Activated naive CD4-positive, alpha-beta T cell treated with anti-CD3 and anti-CD28 coated beads for 36 hours (primary cell): ENCODE measurements at regions not wholly inside any gene's neighbourhood (a gene's known extent, or its start where the extent isn't known, plus 50 kb on each side); places are given as distances from the start of the nearest gene placed in this dataset.
"Not testable (repeated sequence)": the region's sequence is repeated elsewhere in the genome, so short reads cannot be mapped to it uniquely, and the experiment has no call there.

Source experiments
- CTCF ChIA-PET: fragments of 350-600 bp; sonication (Branson Sonifier 250); formaldehyde crosslinking; loops from one replicate; lab custom pipeline; 2021; ENCODE audit warnings: antibody characterized with exemption; lab: Charles Lee
- DNase-seq: peaks from one replicate; pipeline ENCODE4 v3.0.0-alpha.2; 2020
- H3K27ac Mint-ChIP-seq: one replicate; pipeline ENCODE4 v1.8.0; 2021; ENCODE audit warnings: mild to moderate bottlenecking, mixed read lengths
- H3K27me3 Mint-ChIP-seq: one replicate; pipeline ENCODE4 v1.8.0; 2021; ENCODE audit warnings: low read depth, mixed read lengths
- H3K36me3 Mint-ChIP-seq: one replicate; pipeline ENCODE4 v1.8.0; 2021; ENCODE audit warnings: low read depth, mixed read lengths
- H3K4me1 Mint-ChIP-seq: one replicate; pipeline ENCODE4 v1.8.0; 2021; ENCODE audit warnings: low read depth, mixed read lengths
- H3K4me3 Mint-ChIP-seq: one replicate; pipeline ENCODE4 v1.8.0; 2021; ENCODE audit warnings: mild to moderate bottlenecking, moderate library complexity, mixed read lengths
- H3K9me3 Mint-ChIP-seq: one replicate; pipeline ENCODE4 v1.8.0; 2021; ENCODE audit warnings: mixed read lengths
- intact Hi-C: fragments of 100-400 bp; cut with micrococcal nuclease; formaldehyde crosslinking; loops from one replicate; pipeline ENCODE4 v1.15.1; 2023

DNA sequence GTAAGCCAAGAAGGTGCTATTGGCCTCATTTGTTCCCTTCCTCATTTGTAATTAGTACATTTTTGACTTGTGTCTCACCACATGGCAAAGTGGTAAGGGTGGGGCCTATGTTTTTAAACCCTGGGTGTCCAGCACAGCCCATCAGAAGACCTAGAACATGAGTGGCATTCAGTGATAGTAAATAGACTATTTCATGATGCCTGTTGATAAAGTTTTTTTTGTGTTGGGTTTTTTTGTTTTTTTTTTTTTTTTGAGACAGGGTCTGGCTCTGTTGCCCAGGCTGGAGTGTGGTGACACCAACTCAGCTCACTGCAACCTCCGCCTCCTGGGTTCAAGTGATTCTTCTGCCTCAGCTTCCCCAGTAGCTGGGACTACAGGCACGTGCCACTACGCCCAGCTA lies 74.8 kb downstream of the DOP1B start:
- intact Hi-C loops = loop anchor here (5.0 kb wide), 1 partner anchor 91 kb away; the partner anchor contains the start of gene MORC3
- CTCF ChIA-PET = interaction anchor here (0.6 kb wide), 1 partner anchor 19 kb away, joined by 3 read pairs; no protein-coding TSS in a partner anchor
- H3K36me3 Mint-ChIP-seq = not testable (repeated sequence)

DNA sequence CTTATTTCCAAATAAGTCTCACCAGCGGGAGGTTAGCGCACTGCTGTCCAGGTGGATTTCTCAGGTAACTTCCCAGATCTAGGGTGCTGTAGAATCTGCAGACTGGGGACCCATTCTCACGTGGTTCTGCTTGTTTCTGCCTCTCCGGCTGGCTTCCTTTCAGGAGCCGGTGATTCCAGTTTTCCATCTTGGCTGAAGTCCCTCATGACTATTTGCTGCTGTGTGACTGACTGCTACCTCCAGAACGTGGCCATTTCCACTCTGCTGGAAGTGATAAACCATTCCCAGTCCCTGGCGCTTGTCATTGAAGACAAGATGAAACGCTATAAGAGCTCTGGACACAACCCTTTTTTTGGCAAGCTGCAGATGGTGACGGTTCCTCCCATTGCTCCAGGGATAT lies 76.0 kb downstream of the DOP1B start:
- CTCF ChIA-PET = no interaction called here
- peaks cover 15% of the 10 kb centered on the region for H3K4me1 Mint-ChIP-seq
- no peaks in the 10 kb centered on the region for H3K9me3 Mint-ChIP-seq
- DNase-seq = no peak
- H3K36me3 Mint-ChIP-seq = peaks cover 3% of the 10 kb centered on the region
- intact Hi-C loops = loop anchor here (5.0 kb wide), 1 partner anchor 90 kb away; the partner anchor contains the start of gene MORC3
- H3K27me3 Mint-ChIP-seq = no peaks in the 10 kb centered on the region
- no peak overlapping the region for H3K27ac Mint-ChIP-seq
- H3K4me3 Mint-ChIP-seq = no peak overlapping the region

More for the DNA sequence above, 74.8 kb downstream of the DOP1B start:
- not testable (repeated sequence) for H3K4me3 Mint-ChIP-seq, DNase-seq, H3K9me3 Mint-ChIP-seq, H3K27ac Mint-ChIP-seq, H3K27me3 Mint-ChIP-seq
- H3K4me1 Mint-ChIP-seq = peaks cover 15% of the 10 kb centered on the region

DNA sequence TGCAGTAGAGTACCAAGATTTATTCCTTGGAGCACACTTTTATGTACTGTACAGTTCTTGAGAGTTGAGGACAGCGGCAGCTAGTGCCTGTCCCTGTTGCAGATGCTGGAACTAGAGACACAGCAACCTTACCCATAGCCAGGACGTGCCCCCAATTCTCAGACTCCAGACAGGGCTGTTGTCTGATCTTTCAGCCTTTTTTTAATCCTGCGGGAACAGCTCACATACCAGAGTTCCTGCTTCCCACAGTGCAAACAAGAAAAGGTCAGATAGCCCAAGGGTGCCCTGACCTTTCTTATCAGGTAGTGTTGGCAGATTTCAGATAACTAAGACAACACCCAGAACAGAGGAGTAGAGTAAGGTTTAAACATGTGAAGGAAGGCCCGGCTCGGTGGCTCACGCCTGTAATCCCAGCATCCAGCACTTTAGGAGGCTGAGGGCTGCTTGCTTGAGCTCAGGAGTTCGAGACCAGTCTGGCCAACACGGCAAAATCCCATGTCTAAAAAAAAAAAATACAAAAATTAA lies 78.5 kb downstream of the DOP1B start:
- H3K4me1 Mint-ChIP-seq = peaks cover 15% of the 10 kb centered on the region
- H3K27me3 Mint-ChIP-seq = no peaks in the 10 kb centered on the region
- no peak overlapping the region for H3K27ac Mint-ChIP-seq
- CTCF ChIA-PET = interaction anchor here (0.6 to 0.8 kb wide), 4 partner anchors 11 to 453 kb away, joined by 3 read pairs; no protein-coding TSS in a partner anchor
- peaks cover 5% of the 10 kb centered on the region for H3K36me3 Mint-ChIP-seq
- DNase-seq = no peak
- intact Hi-C loops = no loop called here
- H3K4me3 Mint-ChIP-seq = no peak overlapping the region
- H3K9me3 Mint-ChIP-seq = no peaks in the 10 kb centered on the region

DNA sequence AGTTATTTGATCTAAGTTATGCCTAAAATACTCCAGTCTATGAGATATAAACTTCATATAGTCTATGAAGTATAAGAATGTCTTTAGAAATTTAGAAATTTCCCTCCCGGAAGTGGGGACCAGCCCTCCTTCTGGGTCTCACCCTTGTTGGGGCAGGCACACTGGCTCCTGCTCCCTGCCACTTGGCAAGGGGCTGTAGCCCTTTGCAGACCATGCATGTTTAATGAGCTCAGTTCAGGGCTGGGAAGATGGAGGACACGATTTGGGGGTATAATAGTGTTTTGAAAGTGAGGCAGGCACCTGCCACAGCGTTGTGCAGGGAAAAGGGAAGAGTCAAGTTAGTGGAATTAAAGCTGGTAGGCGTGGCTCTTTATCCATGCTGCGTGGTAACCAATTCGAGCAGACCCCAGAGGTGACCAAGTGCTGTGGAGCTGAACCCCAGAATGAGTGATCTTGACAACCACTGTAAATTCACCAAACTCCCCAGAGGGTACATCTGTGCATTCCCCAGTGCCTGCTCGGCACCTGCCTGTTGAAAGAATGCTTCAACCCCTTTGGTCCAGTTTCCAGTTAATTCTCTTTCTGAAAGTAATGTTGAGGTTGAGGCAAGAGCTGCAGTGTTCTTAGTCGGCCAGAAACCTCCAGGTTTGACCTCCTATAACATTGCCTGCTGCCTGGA lies 79.6 kb downstream of the DOP1B start:
- H3K4me3 Mint-ChIP-seq = no peak overlapping the region
- H3K36me3 Mint-ChIP-seq = peaks cover 6% of the 10 kb centered on the region
- no peak overlapping the region for H3K27ac Mint-ChIP-seq
- H3K9me3 Mint-ChIP-seq = no peaks in the 10 kb centered on the region
- H3K27me3 Mint-ChIP-seq = no peaks in the 10 kb centered on the region
- intact Hi-C loops = no loop called here
- CTCF ChIA-PET = no interaction called here
- no peak for DNase-seq
- peaks cover 15% of the 10 kb centered on the region for H3K4me1 Mint-ChIP-seq

DNA sequence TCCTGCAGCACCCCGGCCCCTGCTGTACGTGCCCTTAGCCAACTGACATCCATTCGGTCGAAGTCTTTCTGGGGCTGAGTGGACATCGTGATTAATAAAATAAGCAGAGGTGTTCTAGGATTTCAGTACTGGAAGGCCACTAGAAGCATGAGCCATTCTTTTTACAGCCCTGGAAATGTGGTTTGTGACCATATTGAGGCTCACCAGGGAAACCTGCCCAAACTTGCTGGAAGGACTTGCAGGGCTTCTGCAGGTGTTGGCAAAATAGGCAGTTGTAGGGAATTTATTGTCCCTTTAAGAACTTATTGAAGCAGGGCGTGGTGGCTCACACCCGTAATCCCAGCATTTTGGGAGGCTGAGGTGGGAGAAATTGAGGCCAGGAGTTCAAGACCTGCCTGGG lies 80.8 kb downstream of the DOP1B start:
- H3K9me3 Mint-ChIP-seq = no peaks in the 10 kb centered on the region
- H3K4me3 Mint-ChIP-seq = no peak overlapping the region
- peaks cover 6% of the 10 kb centered on the region for H3K36me3 Mint-ChIP-seq
- no peak for DNase-seq
- H3K27ac Mint-ChIP-seq = no peak overlapping the region
- H3K27me3 Mint-ChIP-seq = no peaks in the 10 kb centered on the region
- H3K4me1 Mint-ChIP-seq = peaks cover 15% of the 10 kb centered on the region
- intact Hi-C loops = no loop called here
- CTCF ChIA-PET = no interaction called here

DNA sequence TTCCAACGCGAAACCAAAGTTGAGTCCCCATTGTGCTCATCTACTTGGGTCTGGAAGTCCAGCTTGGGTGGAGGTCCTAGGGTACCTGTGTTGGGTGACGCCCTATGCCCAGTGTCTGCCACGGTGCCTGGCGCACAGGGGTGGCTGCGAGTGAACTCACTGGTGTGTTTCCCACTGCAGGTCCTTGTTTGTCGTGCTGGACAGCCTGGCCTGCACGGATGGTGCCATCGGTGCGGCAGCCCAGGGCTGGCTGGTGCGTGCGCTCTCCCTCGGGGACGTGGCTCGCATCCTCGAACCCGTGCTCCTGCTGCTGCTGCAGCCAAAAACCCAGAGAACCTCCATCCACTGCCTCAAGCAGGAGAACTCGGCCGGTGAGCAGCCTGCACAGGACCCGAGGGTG lies 80.4 kb upstream of the MORC3 start:
- Mint-ChIP-seq H3K27me3 (no peaks in the 10 kb centered on the region), H3K4me1 (peaks cover 2% of the 10 kb centered on the region), H3K27ac (no peak overlapping the region), H3K9me3 (no peaks in the 10 kb centered on the region), H3K4me3 (no peak overlapping the region), H3K36me3 (peaks cover 6% of the 10 kb centered on the region)
- intact Hi-C loops = no loop called here
- CTCF ChIA-PET = interaction anchor here (0.6 kb wide), 1 partner anchor 806 kb away, joined by 3 read pairs; no protein-coding TSS in a partner anchor
- DNase-seq = no peak

DNA sequence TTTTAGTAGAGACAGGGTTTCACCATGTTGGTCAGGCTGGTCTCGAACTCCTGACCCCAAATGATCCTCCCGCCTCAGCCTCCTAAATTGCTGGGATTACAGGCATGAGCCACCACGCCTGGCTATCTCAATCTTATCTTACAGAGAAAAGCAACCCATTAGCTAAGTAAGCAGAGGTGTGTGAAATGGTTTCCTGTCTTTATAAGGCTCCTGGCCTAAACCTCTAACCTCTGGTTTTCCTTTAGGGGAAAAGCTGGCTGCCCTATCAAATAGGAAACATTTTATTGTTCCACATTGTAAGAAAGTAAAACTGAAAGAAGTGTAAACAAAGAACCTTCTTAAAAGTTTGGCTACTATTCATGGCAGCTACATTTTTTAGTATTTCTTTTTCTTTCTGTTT lies 78.3 kb upstream of the MORC3 start:
- Mint-ChIP-seq H3K27ac (no peak overlapping the region), H3K9me3 (no peaks in the 10 kb centered on the region), H3K36me3 (peaks cover 8% of the 10 kb centered on the region), H3K4me1 (peaks cover 2% of the 10 kb centered on the region), H3K4me3 (no peak overlapping the region), H3K27me3 (no peaks in the 10 kb centered on the region)
- intact Hi-C loops = no loop called here
- no peak for DNase-seq
- CTCF ChIA-PET = interaction anchor here (0.7 to 1.2 kb wide), 3 partner anchors 17 to 100 kb away, joined by 3 to 4 read pairs (median 4); no protein-coding TSS in a partner anchor

DNA sequence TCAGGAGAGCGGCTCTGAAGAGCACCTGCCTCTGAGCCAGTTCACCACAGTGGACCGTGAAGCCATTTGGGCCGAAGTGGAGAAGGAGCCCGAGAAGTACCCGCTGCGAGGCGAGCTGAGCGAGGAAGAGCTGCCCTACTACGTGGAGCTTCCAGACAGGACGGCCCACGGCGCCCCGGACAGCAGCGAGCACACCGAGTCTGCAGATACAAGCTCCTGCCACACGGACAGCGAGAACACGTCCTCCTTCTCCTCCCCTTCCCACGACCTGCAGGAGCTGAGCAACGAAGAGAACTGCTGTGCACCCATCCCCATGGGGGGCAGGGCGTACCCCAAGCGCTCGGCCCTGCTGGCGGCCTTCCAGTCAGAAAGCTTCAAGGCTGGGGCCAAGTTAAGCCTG lies 74.9 kb upstream of the MORC3 start:
- H3K36me3 Mint-ChIP-seq = peaks cover 9% of the 10 kb centered on the region
- H3K27me3 Mint-ChIP-seq = no peaks in the 10 kb centered on the region
- H3K4me1 Mint-ChIP-seq = peaks cover 10% of the 10 kb centered on the region
- no peak for DNase-seq
- H3K9me3 Mint-ChIP-seq = no peaks in the 10 kb centered on the region
- CTCF ChIA-PET = interaction anchor here (0.9 to 1.4 kb wide), 3 partner anchors 71 to 103 kb away, joined by 3 read pairs; no protein-coding TSS in a partner anchor
- intact Hi-C loops = no loop called here
- H3K4me3 Mint-ChIP-seq = no peak overlapping the region
- H3K27ac Mint-ChIP-seq = no peak overlapping the region

DNA sequence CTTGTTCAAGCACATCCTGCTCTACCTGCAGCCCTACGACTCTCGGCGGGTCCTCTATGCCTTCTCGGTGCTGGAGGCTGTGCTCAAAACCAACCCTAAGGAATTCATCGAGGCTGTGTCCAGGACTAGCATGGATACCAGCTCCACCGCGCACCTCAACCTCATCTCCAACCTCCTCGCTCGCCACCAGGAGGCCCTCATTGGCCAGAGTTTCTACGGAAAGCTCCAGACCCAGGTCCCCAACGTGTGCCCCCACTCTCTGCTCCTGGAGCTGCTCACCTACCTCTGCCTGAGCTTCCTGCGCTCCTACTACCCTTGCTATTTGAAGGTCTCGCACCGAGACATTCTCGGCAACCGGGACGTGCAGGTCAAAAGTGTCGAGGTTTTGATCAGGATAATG lies 74.3 kb upstream of the MORC3 start:
- intact Hi-C loops = no loop called here
- no peak overlapping the region for H3K4me3 Mint-ChIP-seq
- peaks cover 13% of the 10 kb centered on the region for H3K4me1 Mint-ChIP-seq
- no peaks in the 10 kb centered on the region for H3K27me3 Mint-ChIP-seq
- H3K27ac Mint-ChIP-seq = no peak overlapping the region
- CTCF ChIA-PET = interaction anchor here (0.8 to 1.4 kb wide), 4 partner anchors 10 to 85 kb away, joined by 3 to 5 read pairs (median 3); no protein-coding TSS in a partner anchor
- no peak for DNase-seq
- H3K9me3 Mint-ChIP-seq = no peaks in the 10 kb centered on the region
- H3K36me3 Mint-ChIP-seq = peaks cover 12% of the 10 kb centered on the region

DNA sequence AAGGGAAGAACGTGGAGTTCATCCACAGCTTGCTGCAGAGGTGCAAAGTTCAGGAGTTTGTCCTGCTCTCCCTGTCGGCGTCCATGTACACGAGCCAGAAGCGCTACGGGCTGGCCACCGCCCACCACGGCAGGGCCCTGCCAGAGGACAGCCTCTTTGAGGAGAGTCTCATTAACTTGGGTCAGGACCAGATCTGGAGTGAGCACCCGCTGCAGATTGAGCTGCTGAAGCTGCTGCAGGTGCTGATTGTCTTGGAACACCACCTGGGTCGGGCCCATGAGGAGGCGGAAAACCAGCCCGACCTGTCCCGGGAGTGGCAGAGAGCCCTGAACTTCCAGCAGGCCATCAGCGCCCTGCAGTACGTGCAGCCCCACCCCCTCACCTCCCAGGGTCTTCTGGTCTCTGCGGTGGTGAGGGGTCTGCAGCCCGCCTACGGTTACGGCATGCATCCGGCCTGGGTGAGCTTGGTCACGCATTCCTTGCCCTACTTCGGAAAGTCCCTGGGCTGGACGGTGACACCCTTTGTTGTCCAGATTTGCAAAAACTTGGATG lies 73.8 kb upstream of the MORC3 start:
- Mint-ChIP-seq H3K9me3 (no peaks in the 10 kb centered on the region), H3K27ac (no peak overlapping the region), H3K27me3 (no peaks in the 10 kb centered on the region), H3K4me1 (peaks cover 13% of the 10 kb centered on the region), H3K4me3 (no peak overlapping the region), H3K36me3 (peaks cover 16% of the 10 kb centered on the region)
- CTCF ChIA-PET = interaction anchor here (0.8 to 1.4 kb wide), 4 partner anchors 11 to 84 kb away, joined by 3 to 5 read pairs (median 3); no protein-coding TSS in a partner anchor
- DNase-seq = no peak
- intact Hi-C loops = no loop called here

DNA sequence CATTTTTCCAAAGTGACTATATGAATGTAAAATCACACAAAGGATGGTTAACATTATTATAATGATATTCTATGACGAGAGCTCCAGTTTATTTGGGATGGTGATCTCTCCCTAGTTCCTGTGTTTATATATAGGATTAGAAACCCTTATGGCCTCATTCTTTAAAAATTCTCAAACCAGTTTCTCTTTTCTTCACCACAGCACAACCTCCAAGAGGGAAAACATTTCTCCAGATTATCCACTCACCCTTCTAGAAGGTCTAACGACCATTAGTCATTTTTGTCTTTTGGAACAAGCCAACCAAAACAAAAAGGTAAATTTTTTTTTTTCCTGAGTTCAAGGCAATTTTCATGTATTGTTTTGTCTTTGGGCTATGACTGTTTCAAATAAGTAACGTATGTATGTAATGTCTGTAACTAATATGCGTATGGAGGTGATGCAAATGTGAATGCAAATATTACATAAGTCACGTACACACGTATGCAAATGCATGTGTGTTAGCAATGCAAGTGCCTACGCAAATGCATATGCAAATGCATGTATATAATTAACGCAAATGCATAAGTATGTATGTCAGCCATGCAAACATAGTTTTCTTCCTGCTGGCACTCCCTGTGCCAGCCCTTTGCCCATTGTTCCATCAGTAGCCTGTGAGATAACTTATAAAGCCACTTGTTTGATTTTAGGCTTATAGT lies 72.5 kb upstream of the MORC3 start:
- H3K36me3 Mint-ChIP-seq = peaks cover 16% of the 10 kb centered on the region
- CTCF ChIA-PET = no interaction called here
- no peaks in the 10 kb centered on the region for H3K27me3 Mint-ChIP-seq
- H3K27ac Mint-ChIP-seq = no peak overlapping the region
- DNase-seq = no peak
- peaks cover 13% of the 10 kb centered on the region for H3K4me1 Mint-ChIP-seq
- no peaks in the 10 kb centered on the region for H3K9me3 Mint-ChIP-seq
- no peak overlapping the region for H3K4me3 Mint-ChIP-seq
- intact Hi-C loops = no loop called here
